ENCODE measurements at regions not wholly inside any gene's neighbourhood (a gene's known extent, or its start where the extent isn't known, plus 50 kb on each side); places are given as distances from the start of the nearest gene placed in this dataset.
"Not testable (repeated sequence)": the region's sequence is repeated elsewhere in the genome, so short reads cannot be mapped to it uniquely, and the experiment has no call there.

DNA sequence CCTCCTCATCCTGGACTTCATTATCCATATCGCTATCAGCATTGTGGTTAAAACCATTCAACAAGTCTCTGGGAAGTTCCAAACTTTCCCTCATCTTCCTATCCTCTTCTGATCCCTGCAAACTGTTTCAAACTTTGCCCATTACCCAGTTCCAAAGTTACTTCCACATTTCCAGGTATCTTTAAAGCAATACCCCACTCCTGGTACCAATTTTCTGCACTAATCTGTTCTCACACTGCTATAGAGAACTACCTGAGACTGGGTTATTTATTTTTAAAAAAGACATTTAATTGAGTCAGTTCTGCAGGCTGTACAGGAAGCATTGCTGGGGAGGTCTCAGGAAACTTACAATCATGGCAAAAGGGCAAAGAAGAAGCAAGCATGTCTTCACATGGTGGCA is 147.3 kb downstream of the ARL4A start:
- DNase-seq: no peak

GRCh38 chr7:12839508-12840153 is 152.2 kb downstream of the ARL4A start:
- DNase-seq: no peak

- not testable (repeated sequence) for DNase-seq
Observed at GRCh38 chr7:12844732-12845131, 157.3 kb downstream of the ARL4A start.

- no peak for DNase-seq
Observed at GRCh38 chr7:12847001-12847400, 159.6 kb downstream of the ARL4A start.

GRCh38 chr7:12851142-12851541 is 163.7 kb downstream of the ARL4A start:
- DNase-seq: no peak

DNA sequence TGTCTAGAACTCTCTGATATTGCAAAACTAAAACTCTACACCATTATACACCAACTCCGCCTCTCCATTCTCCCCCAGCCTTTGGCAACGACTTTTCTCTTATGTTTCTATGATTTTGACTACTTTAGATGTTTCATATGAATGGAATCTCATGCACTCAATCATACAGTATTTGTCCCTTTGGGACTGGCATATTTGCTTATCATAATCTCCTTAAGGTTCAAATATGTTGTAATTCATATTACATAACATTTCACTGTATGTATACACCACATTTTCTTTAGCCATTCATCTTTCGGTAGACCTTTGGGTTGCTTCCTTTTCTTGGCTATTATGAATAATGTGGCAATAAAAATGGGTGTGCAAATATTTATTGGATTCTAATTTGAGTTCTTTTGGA is 164.4 kb downstream of the ARL4A start:
- no peak for DNase-seq

- DNase-seq: no peak
Observed at GRCh38 chr7:12855036-12855435, 167.6 kb downstream of the ARL4A start.

GRCh38 chr7:12859761-12860160 is 172.3 kb downstream of the ARL4A start:
- no peak for DNase-seq

- no peak for DNase-seq
Observed at GRCh38 chr7:12861070-12861469, 173.6 kb downstream of the ARL4A start.

DNA sequence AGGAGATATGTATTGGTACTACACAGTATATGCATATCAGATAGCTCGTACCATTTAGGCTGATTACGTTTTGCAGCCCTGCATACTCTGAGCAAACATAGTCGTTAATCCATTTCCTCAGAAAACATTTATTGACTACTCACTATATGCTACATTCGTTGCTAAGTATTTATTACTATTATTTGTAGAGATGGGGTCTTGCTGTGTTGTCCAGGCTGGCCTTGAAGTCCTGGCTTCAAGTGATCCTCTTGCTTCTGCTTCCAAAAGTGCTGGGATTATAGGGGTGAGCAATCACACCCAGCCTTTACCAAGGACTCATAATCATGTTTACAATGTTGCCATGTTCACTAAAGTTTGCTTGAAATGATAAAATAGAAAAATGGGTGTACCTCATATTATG is 174.7 kb downstream of the ARL4A start:
- DNase-seq: no peak

DNA sequence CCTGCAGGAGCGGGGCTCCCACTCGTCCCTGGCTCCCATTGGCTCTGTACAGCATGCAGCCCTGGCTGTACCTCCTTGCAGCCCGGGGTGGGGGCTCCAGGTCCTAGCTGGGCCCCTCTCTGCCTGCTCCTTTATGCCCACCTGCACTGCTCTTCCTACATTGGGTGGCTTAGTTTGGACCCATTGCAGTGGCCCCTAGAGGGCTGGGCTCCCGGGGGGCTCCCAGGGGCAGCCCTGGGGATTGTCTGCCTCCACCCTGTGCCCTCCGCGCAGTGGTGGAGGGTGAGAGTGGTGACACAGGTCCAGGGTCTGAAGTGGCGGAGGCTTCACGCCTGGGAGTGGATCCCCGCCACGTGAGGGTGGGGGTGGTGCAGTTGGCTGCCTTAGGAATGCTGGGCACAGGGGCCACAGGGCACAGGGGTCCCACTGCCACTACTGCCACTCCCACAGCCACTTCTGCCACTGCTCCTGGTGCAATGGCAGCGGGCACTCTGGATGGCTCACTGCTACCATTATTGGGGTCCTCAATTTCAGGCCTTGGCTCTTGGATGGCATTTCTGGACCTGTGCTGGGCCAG is 177.1 kb downstream of the ARL4A start:
- no peak for DNase-seq

DNA sequence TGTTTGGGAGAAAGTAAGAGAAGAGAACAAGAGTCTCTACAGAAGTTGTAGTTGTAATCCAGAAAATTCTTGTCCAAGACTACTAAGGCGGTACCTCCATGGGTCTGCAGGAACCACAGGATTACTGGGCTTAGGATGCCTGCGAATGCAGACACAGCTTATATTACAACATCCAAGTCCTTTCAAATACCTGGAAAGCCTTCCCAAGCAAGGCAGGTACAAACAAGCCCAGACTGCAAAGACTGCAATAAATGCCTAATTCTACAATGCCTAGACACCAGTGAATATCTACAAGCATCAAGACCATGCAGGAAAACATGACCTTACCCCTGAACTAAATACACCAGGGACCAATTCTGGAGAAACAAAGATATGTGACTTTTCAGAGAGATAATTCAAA is 178.2 kb downstream of the ARL4A start:
- no peak for DNase-seq

GRCh38 chr7:12866207-12866606 is 178.8 kb downstream of the ARL4A start:
- no peak for DNase-seq

GRCh38 chr7:12868027-12868426 is 180.6 kb downstream of the ARL4A start:
- no peak for DNase-seq

DNA sequence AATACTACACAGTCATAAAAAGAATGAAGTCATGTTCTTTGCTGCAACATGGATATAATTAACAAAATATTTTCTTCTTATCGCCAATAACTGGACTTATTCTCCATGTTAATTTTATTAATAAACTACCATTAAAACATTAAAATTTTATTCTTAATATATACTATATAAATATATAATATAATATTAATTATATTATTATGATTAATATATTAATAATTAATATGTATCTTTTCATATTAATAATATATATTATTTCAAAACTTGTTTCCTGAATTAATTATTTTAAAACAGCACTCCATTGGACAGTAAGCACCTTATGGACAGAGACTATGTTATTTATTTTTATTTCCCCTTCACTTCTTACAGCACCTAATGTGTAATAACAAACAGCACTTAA is 182.8 kb downstream of the ARL4A start:
- no peak for DNase-seq

- no peak for DNase-seq
Observed at GRCh38 chr7:12872487-12872886, 185.1 kb downstream of the ARL4A start.

GRCh38 chr7:12873571-12873970 is 186.1 kb downstream of the ARL4A start:
- no peak for DNase-seq

GRCh38 chr7:12879139-12879538 is 191.7 kb downstream of the ARL4A start:
- DNase-seq: no peak

DNA sequence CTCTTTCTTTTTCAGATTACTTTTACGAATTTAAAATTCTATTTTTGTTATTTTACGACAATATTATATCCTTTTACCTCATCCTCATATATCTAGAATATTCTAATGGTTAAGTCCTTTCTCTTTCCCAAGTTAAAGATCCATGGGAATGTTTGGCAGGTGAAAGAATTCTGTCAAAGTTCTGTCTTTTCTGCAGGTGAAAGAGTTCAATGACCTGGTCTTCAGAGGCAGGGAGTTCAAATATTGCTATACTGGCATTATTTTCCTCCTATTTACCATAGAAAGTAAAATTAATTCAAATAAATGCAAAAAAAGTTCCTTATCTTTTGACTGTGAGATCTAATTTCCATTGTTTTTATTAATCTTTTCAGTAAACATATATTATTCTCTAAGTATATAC is 194.3 kb downstream of the ARL4A start:
- no peak for DNase-seq

DNA sequence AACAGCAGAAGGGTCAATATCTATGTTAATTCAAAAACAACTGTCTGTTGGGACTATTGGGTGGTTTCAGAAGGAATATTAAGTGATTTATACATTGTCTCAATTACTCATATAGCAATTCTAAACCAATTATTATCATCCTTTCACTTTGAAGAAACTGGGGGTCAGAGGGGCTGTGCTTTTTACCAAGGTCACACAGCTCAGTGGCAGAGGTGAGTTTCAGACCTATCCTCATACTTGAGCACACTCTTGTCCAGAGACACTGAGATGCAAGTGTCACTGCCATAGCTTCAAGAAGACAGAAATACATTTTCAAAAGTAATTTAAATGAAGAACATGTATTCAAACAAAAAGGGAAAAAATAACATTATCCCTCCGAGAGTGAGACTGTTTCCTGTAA is 195.3 kb downstream of the ARL4A start:
- DNase-seq: no peak

- no peak for DNase-seq
Observed at GRCh38 chr7:12884033-12884432, 196.6 kb downstream of the ARL4A start.

DNA sequence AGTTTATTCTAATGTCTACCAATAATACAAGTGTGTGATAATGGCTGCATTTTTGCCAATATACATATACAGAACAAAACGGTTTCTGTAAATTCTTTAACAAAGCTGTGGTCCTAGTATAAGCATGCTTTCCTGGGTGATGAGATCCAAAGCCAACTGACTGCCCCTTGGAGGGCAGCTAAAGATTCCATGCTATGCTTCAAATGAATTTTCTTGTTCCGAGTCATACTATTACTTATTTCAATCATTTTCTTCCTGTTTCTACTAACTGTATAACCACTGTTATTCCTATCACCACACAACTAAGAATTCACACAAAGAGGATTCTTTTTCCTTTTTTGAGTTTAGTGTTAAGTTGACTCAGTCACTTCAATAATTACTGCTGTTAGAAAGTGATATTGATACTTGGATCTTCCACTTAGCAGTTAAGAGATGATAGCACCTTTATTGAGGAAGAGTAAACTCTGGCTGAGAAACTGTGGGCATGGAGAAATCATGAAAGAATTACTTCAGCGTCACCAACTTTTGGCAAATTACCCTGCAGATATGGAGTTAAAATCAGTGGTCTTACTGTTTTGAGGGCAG is 197.5 kb downstream of the ARL4A start:
- no peak for DNase-seq

GRCh38 chr7:12888717-12889116 is 201.3 kb downstream of the ARL4A start:
- no peak for DNase-seq

DNA sequence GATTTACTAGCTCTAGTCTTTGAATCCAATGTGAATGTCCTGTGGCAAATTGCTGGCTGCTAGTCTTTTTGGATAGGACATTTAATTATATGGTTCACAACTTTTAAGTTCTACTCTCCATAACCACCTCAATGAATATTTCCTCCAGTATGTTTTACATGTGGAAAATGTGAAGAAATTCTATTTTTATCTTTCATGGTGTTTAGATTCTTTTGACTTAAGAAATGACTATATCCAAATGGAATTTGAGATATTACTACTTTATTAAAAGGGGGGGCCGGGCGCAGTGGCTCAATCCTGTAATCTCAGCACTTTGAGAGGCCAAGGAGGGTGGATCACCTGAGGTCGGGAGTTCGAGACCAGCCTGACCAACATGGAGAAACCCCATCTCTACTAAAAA is 202.0 kb downstream of the ARL4A start:
- DNase-seq: no peak

GRCh38 chr7:12890586-12890985 is 203.2 kb downstream of the ARL4A start:
- no peak for DNase-seq
